Panc1 (cell line): ENCODE measurements at regions not wholly inside any gene's neighbourhood (a gene's known extent, or its start where the extent isn't known, plus 50 kb on each side); places are given as distances from the start of the nearest gene placed in this dataset.

Experiments used
- CTCF ChIP-seq: fragments of 450-650 bp; IDR thresholded peaks from 2 replicates; pipeline ENCODE4 v1.5.1; 2017; ENCODE audit warnings: mild to moderate bottlenecking
- POLR2AphosphoS5 ChIP-seq: IDR thresholded peaks from 2 replicates; pipeline ENCODE4 v1.6.1; 2012; ENCODE audit warnings: mild to moderate bottlenecking, low read depth, low read length, moderate library complexity
- REST ChIP-seq, 2 experiments: IDR thresholded peaks; 2 replicates each; pipeline ENCODE4 v1.6.1; 2011 to 2012; ENCODE audit warnings: low read depth in 2 of 2, control low read depth in 1 of 2, low read length in 1 of 2, mild to moderate bottlenecking in 1 of 2, moderate library complexity in 1 of 2; ENCODE audit not compliant: insufficient read depth in 1 of 2
- SIN3A ChIP-seq: IDR thresholded peaks from 2 replicates; pipeline ENCODE4 v1.6.1; 2012; ENCODE audit warnings: low read depth, mild to moderate bottlenecking, low read length, moderate library complexity, borderline replicate concordance; ENCODE audit not compliant: insufficient read depth
- TCF7L2 ChIP-seq: IDR thresholded peaks from 2 replicates; pipeline ENCODE4 v1.6.1; 2011; ENCODE audit warnings: mild to moderate bottlenecking, low read depth, low read length, inconsistent platforms

- TF ChIP-seq CTCF, result no peak
- TF ChIP-seq POLR2AphosphoS5, result no peak
- TF ChIP-seq SIN3A, result no peak
- TF ChIP-seq REST (IDR thresholded peaks at IDR 0.05; ENCODE audit: insufficient read depth in 1 of 2, low read depth in 2 of 2, low read length in 1 of 2), result no peak
- TF ChIP-seq TCF7L2, result no peak
These were observed 238.5 kb upstream of the TMTC4 start for GRCh38 chr13:100913143-100913542.
